ENCODE measurements at regions not wholly inside any gene's neighbourhood (a gene's known extent, or its start where the extent isn't known, plus 50 kb on each side); places are given as distances from the start of the nearest gene placed in this dataset.

DNA sequence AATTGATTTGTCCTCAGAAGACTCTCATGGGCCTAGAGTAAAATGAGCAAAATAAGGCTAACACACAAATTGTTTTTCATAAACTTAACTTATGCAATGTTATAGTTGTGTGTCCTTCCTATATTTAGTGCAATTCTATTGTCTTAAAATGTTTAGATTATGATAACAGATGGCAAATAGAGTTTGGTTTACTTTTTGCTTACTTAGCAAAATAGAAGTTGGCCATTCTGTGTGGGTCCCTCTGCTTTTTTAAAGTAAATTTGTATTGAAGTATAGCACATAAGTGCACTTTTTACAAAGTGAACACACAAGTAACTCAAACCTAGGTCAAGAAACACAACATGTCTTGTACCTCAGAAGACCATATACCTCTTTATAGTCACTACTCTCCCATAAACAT is 150.6 kb upstream of the RARB start:
- Histone ChIP-seq H3F3A (replicated peaks; ENCODE audit: low read depth) (no peaks in the 10 kb centered on the region), H3K4me2 (no peak overlapping the region), H3K27ac (ENCODE audit: low read depth) (no peak overlapping the region), H3K9me2 (ENCODE audit: insufficient read depth) (peaks cover 13% of the 10 kb centered on the region; the same call in 1 of the 2 replicates), H3K4me1 (ENCODE audit: insufficient read depth) (peaks cover 3% of the 10 kb centered on the region; the same call in 1 of the 2 replicates), H3K4me3 (no peak overlapping the region), H4K20me1 (replicated peaks; ENCODE audit: insufficient read depth) (no peaks in the 10 kb centered on the region), H3K36me3 (ENCODE audit: insufficient read depth) (no peaks in the 10 kb centered on the region), H2AFZ (no peak overlapping the region), H3K27me3 (ENCODE audit: insufficient read depth) (no peaks in the 10 kb centered on the region), H3K79me2 (replicated peaks; ENCODE audit: insufficient read depth) (no peaks in the 10 kb centered on the region)
- TF ChIP-seq, protein P1, sequence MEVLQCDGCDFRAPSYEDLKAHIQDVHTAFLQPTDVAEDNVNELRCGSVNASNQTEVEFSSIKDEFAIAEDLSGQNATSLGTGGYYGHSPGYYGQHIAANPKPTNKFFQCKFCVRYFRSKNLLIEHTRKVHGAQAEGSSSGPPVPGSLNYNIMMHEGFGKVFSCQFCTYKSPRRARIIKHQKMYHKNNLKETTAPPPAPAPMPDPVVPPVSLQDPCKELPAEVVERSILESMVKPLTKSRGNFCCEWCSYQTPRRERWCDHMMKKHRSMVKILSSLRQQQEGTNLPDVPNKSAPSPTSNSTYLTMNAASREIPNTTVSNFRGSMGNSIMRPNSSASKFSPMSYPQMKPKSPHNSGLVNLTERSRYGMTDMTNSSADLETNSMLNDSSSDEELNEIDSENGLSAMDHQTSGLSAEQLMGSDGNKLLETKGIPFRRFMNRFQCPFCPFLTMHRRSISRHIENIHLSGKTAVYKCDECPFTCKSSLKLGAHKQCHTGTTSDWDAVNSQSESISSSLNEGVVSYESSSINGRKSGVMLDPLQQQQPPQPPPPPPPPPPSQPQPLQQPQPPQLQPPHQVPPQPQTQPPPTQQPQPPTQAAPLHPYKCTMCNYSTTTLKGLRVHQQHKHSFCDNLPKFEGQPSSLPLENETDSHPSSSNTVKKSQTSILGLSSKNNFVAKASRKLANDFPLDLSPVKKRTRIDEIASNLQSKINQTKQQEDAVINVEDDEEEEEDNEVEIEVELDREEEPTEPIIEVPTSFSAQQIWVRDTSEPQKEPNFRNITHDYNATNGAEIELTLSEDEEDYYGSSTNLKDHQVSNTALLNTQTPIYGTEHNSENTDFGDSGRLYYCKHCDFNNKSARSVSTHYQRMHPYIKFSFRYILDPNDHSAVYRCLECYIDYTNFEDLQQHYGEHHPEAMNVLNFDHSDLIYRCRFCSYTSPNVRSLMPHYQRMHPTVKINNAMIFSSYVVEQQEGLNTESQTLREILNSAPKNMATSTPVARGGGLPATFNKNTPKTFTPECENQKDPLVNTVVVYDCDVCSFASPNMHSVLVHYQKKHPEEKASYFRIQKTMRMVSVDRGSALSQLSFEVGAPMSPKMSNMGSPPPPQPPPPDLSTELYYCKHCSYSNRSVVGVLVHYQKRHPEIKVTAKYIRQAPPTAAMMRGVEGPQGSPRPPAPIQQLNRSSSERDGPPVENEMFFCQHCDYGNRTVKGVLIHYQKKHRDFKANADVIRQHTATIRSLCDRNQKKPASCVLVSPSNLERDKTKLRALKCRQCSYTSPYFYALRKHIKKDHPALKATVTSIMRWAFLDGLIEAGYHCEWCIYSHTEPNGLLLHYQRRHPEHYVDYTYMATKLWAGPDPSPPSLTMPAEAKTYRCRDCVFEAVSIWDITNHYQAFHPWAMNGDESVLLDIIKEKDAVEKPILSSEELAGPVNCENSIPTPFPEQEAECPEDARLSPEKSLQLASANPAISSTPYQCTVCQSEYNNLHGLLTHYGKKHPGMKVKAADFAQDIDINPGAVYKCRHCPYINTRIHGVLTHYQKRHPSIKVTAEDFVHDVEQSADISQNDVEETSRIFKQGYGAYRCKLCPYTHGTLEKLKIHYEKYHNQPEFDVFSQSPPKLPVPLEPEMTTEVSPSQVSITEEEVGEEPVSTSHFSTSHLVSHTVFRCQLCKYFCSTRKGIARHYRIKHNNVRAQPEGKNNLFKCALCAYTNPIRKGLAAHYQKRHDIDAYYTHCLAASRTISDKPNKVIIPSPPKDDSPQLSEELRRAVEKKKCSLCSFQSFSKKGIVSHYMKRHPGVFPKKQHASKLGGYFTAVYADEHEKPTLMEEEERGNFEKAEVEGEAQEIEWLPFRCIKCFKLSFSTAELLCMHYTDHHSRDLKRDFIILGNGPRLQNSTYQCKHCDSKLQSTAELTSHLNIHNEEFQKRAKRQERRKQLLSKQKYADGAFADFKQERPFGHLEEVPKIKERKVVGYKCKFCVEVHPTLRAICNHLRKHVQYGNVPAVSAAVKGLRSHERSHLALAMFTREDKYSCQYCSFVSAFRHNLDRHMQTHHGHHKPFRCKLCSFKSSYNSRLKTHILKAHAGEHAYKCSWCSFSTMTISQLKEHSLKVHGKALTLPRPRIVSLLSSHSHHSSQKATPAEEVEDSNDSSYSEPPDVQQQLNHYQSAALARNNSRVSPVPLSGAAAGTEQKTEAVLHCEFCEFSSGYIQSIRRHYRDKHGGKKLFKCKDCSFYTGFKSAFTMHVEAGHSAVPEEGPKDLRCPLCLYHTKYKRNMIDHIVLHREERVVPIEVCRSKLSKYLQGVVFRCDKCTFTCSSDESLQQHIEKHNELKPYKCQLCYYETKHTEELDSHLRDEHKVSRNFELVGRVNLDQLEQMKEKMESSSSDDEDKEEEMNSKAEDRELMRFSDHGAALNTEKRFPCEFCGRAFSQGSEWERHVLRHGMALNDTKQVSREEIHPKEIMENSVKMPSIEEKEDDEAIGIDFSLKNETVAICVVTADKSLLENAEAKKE (CRISPR knock-in tag; IDR thresholded peaks at IDR 0.05), result no peak
- TF ChIP-seq NANOG (IDR thresholded peaks at IDR 0.05; ENCODE audit: borderline replicate concordance) (no peak), STAT1 (IDR thresholded peaks at IDR 0.05; ENCODE audit: unreplicated experiment) (no peak), ZNF331 (CRISPR knock-in tag; IDR thresholded peaks at IDR 0.05; ENCODE audit: low read depth) (no peak), EZH2 (IDR thresholded peaks at IDR 0.05; ENCODE audit: low read depth, unreplicated experiment) (no peak), POLR2AphosphoS5 (IDR thresholded peaks at IDR 0.05; ENCODE audit: low read depth) (no peak), CREB1 (CRISPR knock-in tag; IDR thresholded peaks at IDR 0.05; ENCODE audit: low read depth) (no peak)
- TF ChIP-seq, protein P2, sequence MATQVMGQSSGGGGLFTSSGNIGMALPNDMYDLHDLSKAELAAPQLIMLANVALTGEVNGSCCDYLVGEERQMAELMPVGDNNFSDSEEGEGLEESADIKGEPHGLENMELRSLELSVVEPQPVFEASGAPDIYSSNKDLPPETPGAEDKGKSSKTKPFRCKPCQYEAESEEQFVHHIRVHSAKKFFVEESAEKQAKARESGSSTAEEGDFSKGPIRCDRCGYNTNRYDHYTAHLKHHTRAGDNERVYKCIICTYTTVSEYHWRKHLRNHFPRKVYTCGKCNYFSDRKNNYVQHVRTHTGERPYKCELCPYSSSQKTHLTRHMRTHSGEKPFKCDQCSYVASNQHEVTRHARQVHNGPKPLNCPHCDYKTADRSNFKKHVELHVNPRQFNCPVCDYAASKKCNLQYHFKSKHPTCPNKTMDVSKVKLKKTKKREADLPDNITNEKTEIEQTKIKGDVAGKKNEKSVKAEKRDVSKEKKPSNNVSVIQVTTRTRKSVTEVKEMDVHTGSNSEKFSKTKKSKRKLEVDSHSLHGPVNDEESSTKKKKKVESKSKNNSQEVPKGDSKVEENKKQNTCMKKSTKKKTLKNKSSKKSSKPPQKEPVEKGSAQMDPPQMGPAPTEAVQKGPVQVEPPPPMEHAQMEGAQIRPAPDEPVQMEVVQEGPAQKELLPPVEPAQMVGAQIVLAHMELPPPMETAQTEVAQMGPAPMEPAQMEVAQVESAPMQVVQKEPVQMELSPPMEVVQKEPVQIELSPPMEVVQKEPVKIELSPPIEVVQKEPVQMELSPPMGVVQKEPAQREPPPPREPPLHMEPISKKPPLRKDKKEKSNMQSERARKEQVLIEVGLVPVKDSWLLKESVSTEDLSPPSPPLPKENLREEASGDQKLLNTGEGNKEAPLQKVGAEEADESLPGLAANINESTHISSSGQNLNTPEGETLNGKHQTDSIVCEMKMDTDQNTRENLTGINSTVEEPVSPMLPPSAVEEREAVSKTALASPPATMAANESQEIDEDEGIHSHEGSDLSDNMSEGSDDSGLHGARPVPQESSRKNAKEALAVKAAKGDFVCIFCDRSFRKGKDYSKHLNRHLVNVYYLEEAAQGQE (IDR thresholded peaks at IDR 0.05; ENCODE audit: unreplicated experiment), result no peak
- TF ChIP-seq, protein P3, sequence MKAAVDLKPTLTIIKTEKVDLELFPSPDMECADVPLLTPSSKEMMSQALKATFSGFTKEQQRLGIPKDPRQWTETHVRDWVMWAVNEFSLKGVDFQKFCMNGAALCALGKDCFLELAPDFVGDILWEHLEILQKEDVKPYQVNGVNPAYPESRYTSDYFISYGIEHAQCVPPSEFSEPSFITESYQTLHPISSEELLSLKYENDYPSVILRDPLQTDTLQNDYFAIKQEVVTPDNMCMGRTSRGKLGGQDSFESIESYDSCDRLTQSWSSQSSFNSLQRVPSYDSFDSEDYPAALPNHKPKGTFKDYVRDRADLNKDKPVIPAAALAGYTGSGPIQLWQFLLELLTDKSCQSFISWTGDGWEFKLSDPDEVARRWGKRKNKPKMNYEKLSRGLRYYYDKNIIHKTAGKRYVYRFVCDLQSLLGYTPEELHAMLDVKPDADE (IDR thresholded peaks at IDR 0.05), result no peak
- TF ChIP-seq, protein P4, sequence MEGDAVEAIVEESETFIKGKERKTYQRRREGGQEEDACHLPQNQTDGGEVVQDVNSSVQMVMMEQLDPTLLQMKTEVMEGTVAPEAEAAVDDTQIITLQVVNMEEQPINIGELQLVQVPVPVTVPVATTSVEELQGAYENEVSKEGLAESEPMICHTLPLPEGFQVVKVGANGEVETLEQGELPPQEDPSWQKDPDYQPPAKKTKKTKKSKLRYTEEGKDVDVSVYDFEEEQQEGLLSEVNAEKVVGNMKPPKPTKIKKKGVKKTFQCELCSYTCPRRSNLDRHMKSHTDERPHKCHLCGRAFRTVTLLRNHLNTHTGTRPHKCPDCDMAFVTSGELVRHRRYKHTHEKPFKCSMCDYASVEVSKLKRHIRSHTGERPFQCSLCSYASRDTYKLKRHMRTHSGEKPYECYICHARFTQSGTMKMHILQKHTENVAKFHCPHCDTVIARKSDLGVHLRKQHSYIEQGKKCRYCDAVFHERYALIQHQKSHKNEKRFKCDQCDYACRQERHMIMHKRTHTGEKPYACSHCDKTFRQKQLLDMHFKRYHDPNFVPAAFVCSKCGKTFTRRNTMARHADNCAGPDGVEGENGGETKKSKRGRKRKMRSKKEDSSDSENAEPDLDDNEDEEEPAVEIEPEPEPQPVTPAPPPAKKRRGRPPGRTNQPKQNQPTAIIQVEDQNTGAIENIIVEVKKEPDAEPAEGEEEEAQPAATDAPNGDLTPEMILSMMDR (conservative IDR thresholded peaks at IDR 0.05; ENCODE audit: low read depth in 2 of 2), result no peak
- Mint-ChIP-seq H3K27ac (no peak overlapping the region), H3K9me3 (no peaks in the 10 kb centered on the region), H3K36me3 (ENCODE audit: low read depth) (no peaks in the 10 kb centered on the region), H3K4me1 (no peaks in the 10 kb centered on the region), H3K27me3 (ENCODE audit: insufficient read depth, low read depth, poor library complexity) (no peaks in the 10 kb centered on the region), H3K4me3 (no peak overlapping the region)
- ATAC-seq (no peak), DNase-seq (ENCODE audit: low spot score) (no peak)
